GM23338 (cell line): ENCODE measurements at regions not wholly inside any gene's neighbourhood (a gene's known extent, or its start where the extent isn't known, plus 50 kb on each side); places are given as distances from the start of the nearest gene placed in this dataset.

ENCODE experiments used
- CREB1 ChIP-seq: fragments of 250-450 bp; sonication (Bioruptor Pico); IDR thresholded peaks from 2 replicates; pipeline ENCODE4 v1.5.0; 2020; ENCODE audit warnings: low read depth, mild to moderate bottlenecking, moderate library complexity
- CTCF ChIP-seq, 2 experiments: fragments of 200-600 bp in 1 of 2; sonication (generic) in 1 of 2; conservative IDR thresholded peaks; 2 replicates each; pipeline versions ENCODE4 v1.5.1 to v1.6.1; 2016 to 2017; ENCODE audit warnings: antibody characterized with exemption in 2 of 2, low read depth in 2 of 2, mild to moderate bottlenecking in 2 of 2, moderate library complexity in 1 of 2
- EZH2 ChIP-seq: fragments of 200-600 bp; sonication (generic); IDR thresholded peaks from one replicate; pipeline ENCODE4 v1.8.0; 2017; ENCODE audit warnings: antibody characterized with exemption, mild to moderate bottlenecking, low read depth; ENCODE audit not compliant: unreplicated experiment
- EZH2phosphoT487 ChIP-seq: fragments of 200-600 bp; sonication (generic); IDR thresholded peaks from one replicate; pipeline ENCODE4 v1.8.1; 2018; ENCODE audit warnings: antibody characterized with exemption; ENCODE audit not compliant: unreplicated experiment
- JUNB ChIP-seq: IDR thresholded peaks from one replicate; pipeline ENCODE4 v1.6.1; 2016; ENCODE audit warnings: antibody characterized with exemption; ENCODE audit not compliant: unreplicated experiment
- POLR2AphosphoS5 ChIP-seq: IDR thresholded peaks from 2 replicates; pipeline ENCODE4 v1.6.1; 2016; ENCODE audit warnings: antibody characterized with exemption, low read depth
- REST ChIP-seq: IDR thresholded peaks from one replicate; pipeline ENCODE4 v1.6.1; 2018; ENCODE audit warnings: antibody characterized with exemption; ENCODE audit not compliant: unreplicated experiment

GRCh38 chr4:74608151-74608949 lies 163.4 kb downstream of the AREG start:
- TF ChIP-seq CTCF (conservative IDR thresholded peaks at IDR 0.05; ENCODE audit: low read depth in 2 of 2) (no peak), EZH2 (no peak), CREB1 (no peak), EZH2phosphoT487 (no peak), POLR2AphosphoS5 (no peak), REST (no peak), JUNB (no peak)
